DMS114 treated with DMSO at 0.1 percent for 48 hours (cell line): ENCODE measurements at regions not wholly inside any gene's neighbourhood (a gene's known extent, or its start where the extent isn't known, plus 50 kb on each side); places are given as distances from the start of the nearest gene placed in this dataset.

Experiments
- DNase-seq: peaks from one replicate; lab custom pipeline; 2025; ENCODE audit not compliant: unreplicated experiment; lab: John Stamatoyannopoulos, UW

GRCh38 chr17:413706-414380, 61.2 kb upstream of the RPH3AL start:
- DNase-seq, result no peak

- no peak for DNase-seq
These were observed 60.4 kb upstream of the RPH3AL start for GRCh38 chr17:413016-413350.

GRCh38 chr17:412211-413015, 59.8 kb upstream of the RPH3AL start:
- peak; percentile 51 for DNase-seq

GRCh38 chr17:411421-412120, 59.0 kb upstream of the RPH3AL start:
- DNase-seq, result no peak

GRCh38 chr17:410543-411401, 58.2 kb upstream of the RPH3AL start:
- no peak for DNase-seq

GRCh38 chr17:409848-410542, 57.4 kb upstream of the RPH3AL start:
- peak; percentile 98 for DNase-seq

- DNase-seq, result no peak
These were observed 56.8 kb upstream of the RPH3AL start for GRCh38 chr17:409308-409847.

GRCh38 chr17:404703-405102, 52.1 kb upstream of the RPH3AL start:
- no peak for DNase-seq
